Heart left ventricle (tissue), 13 donors: ENCODE measurements at regions not wholly inside any gene's neighbourhood (a gene's known extent, or its start where the extent isn't known, plus 50 kb on each side); places are given as distances from the start of the nearest gene placed in this dataset.

Experiments used
- CTCF ChIP-seq, 12 donors: fragments of 200-600 bp; sonication (generic) in 4 of 12; IDR thresholded peaks; one replicate each; pipeline versions ENCODE4 v1.5.0 to v1.8.0; 2018 to 2022; ENCODE audit warnings: antibody characterized with exemption in 12 of 12, mild to moderate bottlenecking in 5 of 12
- POLR2A ChIP-seq, 2 donors: fragments of 450-650 bp; IDR thresholded peaks; one replicate each; pipeline ENCODE4 v1.6.1; 2017; ENCODE audit warnings: antibody characterized with exemption in 2 of 2, mild to moderate bottlenecking in 2 of 2, moderate library complexity in 2 of 2
- donor health status: ischemic (EF 13 %, LVEDD 7.1; RV severe dilation, severe dysfunction).
- donor health status: DM: no; HTN: yes; CAD: no.
- donor health status: DM: no; HTN: no; CAD: no.
- donor health status: ischemic (EF 25% LVEDD 6.9; RV normal size, moderate dysfunction).
- donor health status: ischemic (EF 25% LVEDD 5.7; RV mildly dilated, moderate dysfunction).
- donor health status: ischemic (EF 35%, LVEDD 5.7; RV mildly dilated, moderate dysfunction).
- donor health status: nonischemic (EF 11% LVEDD 7.7; RV severe dilation, severe dysfunction).
- donor health status: DM: yes; HTN: yes; CAD: no.
- donor health status: PGD.
- donor health status: ischemic (EF 29% LVEDD 5.4; RV normal size, mild dysfunction).
- donor health status: nonischemic (EF 23%, LVEDD 6.1; RV moderate dilation, normal function).

DNA sequence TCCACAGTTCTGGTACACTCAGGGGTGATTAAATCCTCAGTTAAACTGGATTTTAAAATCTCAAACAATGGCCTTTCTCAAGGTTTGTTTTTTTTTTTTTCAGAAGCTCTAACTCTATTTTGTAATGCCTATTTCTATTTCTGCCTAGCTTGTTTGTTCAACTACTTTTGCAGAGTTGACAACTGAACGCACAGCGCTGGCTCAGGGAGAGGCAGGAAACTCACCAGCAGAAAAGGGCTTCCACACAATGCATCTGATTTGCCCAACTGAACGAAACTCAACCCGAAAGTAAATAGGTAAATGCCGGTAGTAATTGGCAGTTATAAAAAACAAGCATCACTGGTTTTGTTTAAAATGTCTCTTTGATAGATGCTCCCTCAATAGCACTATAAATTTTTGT is 52.7 kb upstream of the CNEP1R1 start:
- no peak for TF ChIP-seq CTCF (IDR thresholded peaks at IDR 0.05)
- TF ChIP-seq POLR2A (IDR thresholded peaks at IDR 0.05) = no peak
